Type B pancreatic cell (in vitro differentiated cells): ENCODE measurements at regions not wholly inside any gene's neighbourhood (a gene's known extent, or its start where the extent isn't known, plus 50 kb on each side); places are given as distances from the start of the nearest gene placed in this dataset.

Experiments
- DNase-seq: peaks from one replicate; pipeline ENCODE4 v3.0.0; 2021; ENCODE audit warnings: mixed read lengths; ENCODE audit not compliant: unreplicated experiment; ENCODE audit errors: extremely low spot score
- H3K27ac Mint-ChIP-seq: 2 replicates; pipeline ENCODE4 v1.8.0; 2021; ENCODE audit warnings: mild to moderate bottlenecking, mixed read lengths
- H3K27me3 Mint-ChIP-seq: 2 replicates; pipeline ENCODE4 v1.8.0; 2021; ENCODE audit warnings: mixed read lengths
- H3K36me3 Mint-ChIP-seq: 2 replicates; pipeline ENCODE4 v1.8.0; 2021; ENCODE audit warnings: mixed read lengths
- H3K4me1 Mint-ChIP-seq: one replicate; pipeline ENCODE4 v1.8.0; 2021; ENCODE audit warnings: mixed read lengths; ENCODE audit not compliant: unreplicated experiment
- H3K4me3 Mint-ChIP-seq: 2 replicates; pipeline ENCODE4 v1.8.0; 2021; ENCODE audit warnings: mild to moderate bottlenecking, mixed read lengths
- H3K9me3 Mint-ChIP-seq: 2 replicates; pipeline ENCODE4 v1.8.0; 2021; ENCODE audit warnings: mixed read lengths
- TF ChIP-seq, protein P1 (sequence below): fragments of 200-600 bp; sonication (generic); conservative IDR thresholded peaks from 2 replicates; pipeline ENCODE4 v1.5.0; 2021; ENCODE audit warnings: antibody characterized with exemption, mild to moderate bottlenecking

GRCh38 chr4:22313976-22314375 lies 201.9 kb downstream of the ADGRA3 start:
- TF ChIP-seq, protein P1, sequence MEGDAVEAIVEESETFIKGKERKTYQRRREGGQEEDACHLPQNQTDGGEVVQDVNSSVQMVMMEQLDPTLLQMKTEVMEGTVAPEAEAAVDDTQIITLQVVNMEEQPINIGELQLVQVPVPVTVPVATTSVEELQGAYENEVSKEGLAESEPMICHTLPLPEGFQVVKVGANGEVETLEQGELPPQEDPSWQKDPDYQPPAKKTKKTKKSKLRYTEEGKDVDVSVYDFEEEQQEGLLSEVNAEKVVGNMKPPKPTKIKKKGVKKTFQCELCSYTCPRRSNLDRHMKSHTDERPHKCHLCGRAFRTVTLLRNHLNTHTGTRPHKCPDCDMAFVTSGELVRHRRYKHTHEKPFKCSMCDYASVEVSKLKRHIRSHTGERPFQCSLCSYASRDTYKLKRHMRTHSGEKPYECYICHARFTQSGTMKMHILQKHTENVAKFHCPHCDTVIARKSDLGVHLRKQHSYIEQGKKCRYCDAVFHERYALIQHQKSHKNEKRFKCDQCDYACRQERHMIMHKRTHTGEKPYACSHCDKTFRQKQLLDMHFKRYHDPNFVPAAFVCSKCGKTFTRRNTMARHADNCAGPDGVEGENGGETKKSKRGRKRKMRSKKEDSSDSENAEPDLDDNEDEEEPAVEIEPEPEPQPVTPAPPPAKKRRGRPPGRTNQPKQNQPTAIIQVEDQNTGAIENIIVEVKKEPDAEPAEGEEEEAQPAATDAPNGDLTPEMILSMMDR, result no peak
- H3K4me3 Mint-ChIP-seq, result no peak overlapping the region
- H3K36me3 Mint-ChIP-seq, result no peaks in the 10 kb centered on the region
- no peaks in the 10 kb centered on the region for H3K4me1 Mint-ChIP-seq
- no peaks in the 10 kb centered on the region for H3K27me3 Mint-ChIP-seq
- no peaks in the 10 kb centered on the region for H3K9me3 Mint-ChIP-seq
- DNase-seq, result no peak
- no peak overlapping the region for H3K27ac Mint-ChIP-seq

GRCh38 chr4:22312113-22312512 lies 203.8 kb downstream of the ADGRA3 start:
- Mint-ChIP-seq H3K4me1 (no peaks in the 10 kb centered on the region), H3K27ac (no peak overlapping the region), H3K27me3 (no peaks in the 10 kb centered on the region), H3K36me3 (no peaks in the 10 kb centered on the region), H3K4me3 (no peak overlapping the region), H3K9me3 (no peaks in the 10 kb centered on the region)
- TF ChIP-seq, protein P1, result no peak
- DNase-seq, result no peak

DNA sequence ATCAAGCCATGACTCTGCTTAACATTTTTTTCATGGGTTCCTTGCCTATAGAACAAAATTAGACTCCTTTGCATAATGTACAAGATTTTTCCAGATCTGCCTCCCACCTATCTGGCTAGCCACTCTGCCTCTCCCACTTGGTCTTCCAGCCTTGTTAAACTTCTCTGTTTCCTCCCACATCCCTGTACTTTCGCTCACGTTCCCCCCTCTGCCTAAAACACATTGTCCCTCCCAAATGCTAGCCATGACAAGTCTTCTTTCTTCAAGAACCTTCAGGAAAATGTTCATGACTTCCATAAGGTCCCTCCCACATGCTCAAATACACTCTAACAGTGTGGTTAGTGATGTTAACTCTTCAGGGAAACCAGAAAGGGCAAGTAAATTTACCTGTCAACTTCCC lies 214.6 kb downstream of the ADGRA3 start:
- H3K27me3 Mint-ChIP-seq, result peaks cover 7% of the 10 kb centered on the region

DNA sequence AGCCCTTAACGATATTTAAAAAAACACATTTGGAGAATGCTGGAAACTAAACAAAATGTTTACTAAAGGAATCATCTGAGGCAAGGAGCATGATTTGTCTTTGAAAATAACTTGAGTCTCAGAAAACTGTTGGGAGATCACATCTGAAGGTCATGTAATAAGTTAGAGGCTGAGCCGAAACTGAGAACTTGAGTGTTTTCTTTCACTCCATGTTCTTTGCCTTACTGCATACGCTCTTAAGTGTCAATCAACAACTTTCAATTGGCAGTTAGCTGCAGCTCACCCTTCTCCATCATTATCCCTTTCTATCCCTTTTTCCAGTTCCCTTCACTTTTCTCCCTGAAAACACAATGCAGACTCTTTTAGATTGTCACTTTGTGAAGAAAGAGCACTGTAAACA lies 216.2 kb downstream of the ADGRA3 start:
- TF ChIP-seq, protein P1, result no peak
- H3K27me3 Mint-ChIP-seq, result peaks cover 7% of the 10 kb centered on the region
- no peaks in the 10 kb centered on the region for H3K4me1 Mint-ChIP-seq
- peaks cover 5% of the 10 kb centered on the region for H3K9me3 Mint-ChIP-seq
- H3K27ac Mint-ChIP-seq, result no peak overlapping the region
- no peak overlapping the region for H3K4me3 Mint-ChIP-seq
- DNase-seq, result no peak
- H3K36me3 Mint-ChIP-seq, result no peaks in the 10 kb centered on the region

More for the DNA sequence above, 214.6 kb downstream of the ADGRA3 start:
- Mint-ChIP-seq H3K27ac (no peak overlapping the region), H3K9me3 (peaks cover 10% of the 10 kb centered on the region), H3K4me3 (no peak overlapping the region), H3K4me1 (no peaks in the 10 kb centered on the region), H3K36me3 (no peaks in the 10 kb centered on the region)
- DNase-seq, result no peak
- TF ChIP-seq, protein P1, result no peak

- Mint-ChIP-seq H3K27ac (no peak overlapping the region), H3K36me3 (no peaks in the 10 kb centered on the region), H3K27me3 (no peaks in the 10 kb centered on the region), H3K4me3 (no peak overlapping the region), H3K9me3 (no peaks in the 10 kb centered on the region), H3K4me1 (no peaks in the 10 kb centered on the region)
- TF ChIP-seq, protein P1, result no peak
- no peak for DNase-seq
Observed at GRCh38 chr4:22287631-22288030, 228.2 kb downstream of the ADGRA3 start.
